WTC11 (cell line): ENCODE measurements at regions not wholly inside any gene's neighbourhood (a gene's known extent, or its start where the extent isn't known, plus 50 kb on each side); places are given as distances from the start of the nearest gene placed in this dataset.
A peak's percentile ranks its signal among the peaks of the same experiment; 100 is the strongest.
"Not testable (repeated sequence)": the region's sequence is repeated elsewhere in the genome, so short reads cannot be mapped to it uniquely, and the experiment has no call there.

ENCODE experiments used
- ATAC-seq: fragments of 200-7000 bp; cut with Tn5 transposase; 2 replicates; pipeline ENCODE4 v1.10.0; 2021; ENCODE audit warnings: mild to moderate bottlenecking, moderate library complexity
- CTCF ChIA-PET: fragments of 300-600 bp; sonication (Branson Sonifier 250); formaldehyde crosslinking; loops from one replicate; lab custom pipeline; 2021; ENCODE audit warnings: antibody characterized with exemption; lab: Charles Lee
- POLR2A ChIA-PET: fragments of 350-600 bp; sonication (Branson Sonifier 250); formaldehyde crosslinking; loops from one replicate; lab custom pipeline; 2021; ENCODE audit warnings: antibody characterized with exemption; lab: Charles Lee
- DNase-seq: peaks from one replicate; pipeline ENCODE4 v3.0.0; 2021; ENCODE audit warnings: low spot score
- H3K27ac Mint-ChIP-seq: 2 replicates; pipeline ENCODE4 v1.8.0; 2021; ENCODE audit warnings: mixed read lengths
- H3K27me3 Mint-ChIP-seq: 2 replicates; pipeline ENCODE4 v1.8.0; 2021; ENCODE audit warnings: low read depth, mild to moderate bottlenecking, moderate library complexity, mixed read lengths
- H3K36me3 Mint-ChIP-seq: 2 replicates; pipeline ENCODE4 v1.8.0; 2021; ENCODE audit warnings: mixed read lengths
- H3K4me1 Mint-ChIP-seq: 2 replicates; pipeline ENCODE4 v1.8.0; 2022; ENCODE audit warnings: mixed read lengths
- H3K4me3 Mint-ChIP-seq: 2 replicates; pipeline ENCODE4 v1.8.0; 2021; ENCODE audit warnings: mild to moderate bottlenecking, moderate library complexity, mixed read lengths
- H3K9me3 Mint-ChIP-seq: 2 replicates; pipeline ENCODE4 v1.8.0; 2021; ENCODE audit warnings: mixed read lengths
- CBFB ChIP-seq: sonication (generic); formaldehyde crosslinking; IDR thresholded peaks from 2 replicates; pipeline ENCODE4 v1.8.1; 2022; ENCODE audit warnings: mild to moderate bottlenecking, low read depth, missing genetic modification reagents
- CTCF ChIP-seq: fragments of 200-600 bp; IDR thresholded peaks from 2 replicates; pipeline ENCODE4 v1.8.0; 2022; ENCODE audit warnings: antibody characterized with exemption
- E2F5 ChIP-seq: sonication (generic); formaldehyde crosslinking; IDR thresholded peaks from 2 replicates; pipeline ENCODE4 v1.8.1; 2022; ENCODE audit warnings: mild to moderate bottlenecking, moderate library complexity, missing genetic modification reagents
- EMX1 ChIP-seq: fragments of 250-450 bp; sonication (Bioruptor Pico); IDR thresholded peaks from 2 replicates; pipeline ENCODE4 v1.8.0; 2021; ENCODE audit warnings: mild to moderate bottlenecking
- IRF1 ChIP-seq: sonication (generic); formaldehyde crosslinking; IDR thresholded peaks from 2 replicates; pipeline ENCODE4 v1.8.0; 2023; ENCODE audit warnings: missing genetic modification reagents
- PREB ChIP-seq: sonication (generic); formaldehyde crosslinking; IDR thresholded peaks from 2 replicates; pipeline ENCODE4 v1.8.1; 2022; ENCODE audit warnings: mild to moderate bottlenecking, missing genetic modification reagents, moderate library complexity, borderline replicate concordance
- SMAD3 ChIP-seq: sonication (generic); formaldehyde crosslinking; IDR thresholded peaks from 2 replicates; pipeline ENCODE4 v1.8.0; 2022; ENCODE audit warnings: missing genetic modification reagents, mild to moderate bottlenecking, borderline replicate concordance
- TCF7 ChIP-seq: sonication (generic); formaldehyde crosslinking; IDR thresholded peaks from 2 replicates; pipeline ENCODE4 v1.8.0; 2022; ENCODE audit warnings: mild to moderate bottlenecking, low read depth, missing genetic modification reagents, moderate library complexity
- TEAD4 ChIP-seq: sonication (generic); formaldehyde crosslinking; IDR thresholded peaks from 2 replicates; pipeline ENCODE4 v1.8.0; 2022; ENCODE audit warnings: mild to moderate bottlenecking, missing genetic modification reagents
- ZBTB21 ChIP-seq: sonication (generic); formaldehyde crosslinking; IDR thresholded peaks from 2 replicates; pipeline ENCODE4 v1.8.1; 2023; ENCODE audit warnings: mild to moderate bottlenecking, missing genetic modification reagents, borderline replicate concordance
- ZNF219 ChIP-seq: sonication (generic); formaldehyde crosslinking; IDR thresholded peaks from 2 replicates; pipeline ENCODE4 v1.8.0; 2023; ENCODE audit warnings: missing genetic modification reagents, mild to moderate bottlenecking, borderline replicate concordance
- ZNF263 ChIP-seq: sonication (generic); formaldehyde crosslinking; IDR thresholded peaks from 2 replicates; pipeline ENCODE4 v1.8.1; 2022; ENCODE audit warnings: low read depth, mild to moderate bottlenecking, moderate library complexity, missing genetic modification reagents
- ZNF281 ChIP-seq: sonication (generic); formaldehyde crosslinking; IDR thresholded peaks from 2 replicates; pipeline ENCODE4 v1.8.0; 2023; ENCODE audit warnings: mild to moderate bottlenecking, missing genetic modification reagents
- ZNF532 ChIP-seq: fragments of 250-450 bp; sonication (Bioruptor Pico); IDR thresholded peaks from 2 replicates; pipeline ENCODE4 v1.9.0; 2021; ENCODE audit warnings: mild to moderate bottlenecking, borderline replicate concordance
- TF ChIP-seq, protein P1 (sequence below): sonication (generic); formaldehyde crosslinking; IDR thresholded peaks from 2 replicates; pipeline ENCODE4 v1.8.1; 2023; ENCODE audit warnings: mild to moderate bottlenecking, missing genetic modification reagents

DNA sequence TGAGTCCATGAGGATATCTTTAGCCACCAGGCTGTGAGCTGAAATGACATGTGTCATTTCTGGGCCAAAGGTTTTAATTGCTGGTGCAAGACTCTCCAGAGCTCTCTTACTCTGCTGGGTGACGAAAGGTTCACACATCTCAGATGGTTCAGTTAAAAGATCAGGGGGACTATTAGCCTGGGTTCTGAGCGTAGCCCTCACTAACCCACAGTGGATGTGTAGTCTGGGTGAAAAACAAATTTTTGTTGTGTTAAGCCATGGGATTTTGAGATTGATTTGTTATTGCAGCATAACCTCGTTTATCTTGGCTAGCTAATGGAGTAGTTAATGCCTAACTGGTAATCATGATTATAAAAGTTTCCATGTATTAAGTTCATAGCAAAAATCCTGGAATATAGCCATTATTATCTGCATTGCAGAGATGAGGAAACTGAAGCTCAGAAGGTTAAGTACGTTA, 251.5 kb downstream of the RMST start (continued):
- TF ChIP-seq ZBTB21 (CRISPR knock-in tag), result no peak

GRCh38 chr12:97716356-97716755, 253.8 kb downstream of the RMST start:
- DNase-seq (peak; percentile 15), ATAC-seq (peak; percentile 84)
- Mint-ChIP-seq H3K27me3 (no peaks in the 10 kb centered on the region), H3K9me3 (peaks cover 7% of the 10 kb centered on the region), H3K4me3 (no peak overlapping the region), H3K4me1 (peaks cover 29% of the 10 kb centered on the region), H3K27ac (no peak overlapping the region), H3K36me3 (no peaks in the 10 kb centered on the region)
- ChIA-PET POLR2A (no interaction called here), CTCF (no interaction called here)
- TF ChIP-seq EMX1 (CRISPR knock-in tag), result no peak
- TF ChIP-seq CTCF, result peak; percentile 42; the same call in 1 of the 2 replicates
- no peak for TF ChIP-seq ZNF281 (CRISPR knock-in tag)

- POLR2A ChIA-PET, H3K4me3 Mint-ChIP-seq, H3K27ac Mint-ChIP-seq, H3K36me3 Mint-ChIP-seq, ATAC-seq, H3K4me1 Mint-ChIP-seq, H3K27me3 Mint-ChIP-seq, CTCF ChIA-PET, DNase-seq: not testable (repeated sequence)
- H3K9me3 Mint-ChIP-seq, result peaks cover 24% of the 10 kb centered on the region
Observed at GRCh38 chr12:97723801-97724200, 261.2 kb downstream of the RMST start.

- CTCF ChIA-PET, result no interaction called here
- no peak overlapping the region for H3K27ac Mint-ChIP-seq
- no peak for TF ChIP-seq CBFB (CRISPR knock-in tag)
- TF ChIP-seq PREB (CRISPR knock-in tag), result no peak
- TF ChIP-seq ZNF532 (CRISPR knock-in tag), result no peak
- TF ChIP-seq TEAD4 (CRISPR knock-in tag), result no peak
- no peak for TF ChIP-seq E2F5 (CRISPR knock-in tag)
- no peak for TF ChIP-seq ZNF219 (CRISPR knock-in tag)
- TF ChIP-seq, protein P1, sequence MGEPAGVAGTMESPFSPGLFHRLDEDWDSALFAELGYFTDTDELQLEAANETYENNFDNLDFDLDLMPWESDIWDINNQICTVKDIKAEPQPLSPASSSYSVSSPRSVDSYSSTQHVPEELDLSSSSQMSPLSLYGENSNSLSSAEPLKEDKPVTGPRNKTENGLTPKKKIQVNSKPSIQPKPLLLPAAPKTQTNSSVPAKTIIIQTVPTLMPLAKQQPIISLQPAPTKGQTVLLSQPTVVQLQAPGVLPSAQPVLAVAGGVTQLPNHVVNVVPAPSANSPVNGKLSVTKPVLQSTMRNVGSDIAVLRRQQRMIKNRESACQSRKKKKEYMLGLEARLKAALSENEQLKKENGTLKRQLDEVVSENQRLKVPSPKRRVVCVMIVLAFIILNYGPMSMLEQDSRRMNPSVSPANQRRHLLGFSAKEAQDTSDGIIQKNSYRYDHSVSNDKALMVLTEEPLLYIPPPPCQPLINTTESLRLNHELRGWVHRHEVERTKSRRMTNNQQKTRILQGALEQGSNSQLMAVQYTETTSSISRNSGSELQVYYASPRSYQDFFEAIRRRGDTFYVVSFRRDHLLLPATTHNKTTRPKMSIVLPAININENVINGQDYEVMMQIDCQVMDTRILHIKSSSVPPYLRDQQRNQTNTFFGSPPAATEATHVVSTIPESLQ (CRISPR knock-in tag), result no peak
- TF ChIP-seq SMAD3 (CRISPR knock-in tag), result no peak
- TF ChIP-seq ZNF263 (CRISPR knock-in tag), result no peak
- no peak for TF ChIP-seq TCF7 (CRISPR knock-in tag)
- no peak for TF ChIP-seq IRF1 (CRISPR knock-in tag)
Observed at GRCh38 chr12:97745406-97746101, 282.9 kb downstream of the RMST start.

More at GRCh38 chr12:97745406-97746101, 282.9 kb downstream of the RMST start:
- H3K4me3 Mint-ChIP-seq, result no peak overlapping the region
- no peaks in the 10 kb centered on the region for H3K27me3 Mint-ChIP-seq
- DNase-seq (no peak), ATAC-seq (no peak)
- H3K4me1 Mint-ChIP-seq, result no peaks in the 10 kb centered on the region
- POLR2A ChIA-PET, result no interaction called here
- peaks cover 10% of the 10 kb centered on the region for H3K9me3 Mint-ChIP-seq
- no peaks in the 10 kb centered on the region for H3K36me3 Mint-ChIP-seq
